Kidney capillary endothelial cell (primary cell): ENCODE measurements at regions not wholly inside any gene's neighbourhood (a gene's known extent, or its start where the extent isn't known, plus 50 kb on each side); places are given as distances from the start of the nearest gene placed in this dataset.
A peak's percentile ranks its signal among the peaks of the same experiment; 100 is the strongest.
"Not testable (repeated sequence)": the region's sequence is repeated elsewhere in the genome, so short reads cannot be mapped to it uniquely, and the experiment has no call there.

ENCODE experiments used
- DNase-seq: peaks from one replicate; pipeline ENCODE4 v3.0.0-alpha.2; 2018; ENCODE audit warnings: low spot score

GRCh38 chr5:2890011-2890410, 138.5 kb upstream of the IRX2 start:
- DNase-seq, result no peak

DNA sequence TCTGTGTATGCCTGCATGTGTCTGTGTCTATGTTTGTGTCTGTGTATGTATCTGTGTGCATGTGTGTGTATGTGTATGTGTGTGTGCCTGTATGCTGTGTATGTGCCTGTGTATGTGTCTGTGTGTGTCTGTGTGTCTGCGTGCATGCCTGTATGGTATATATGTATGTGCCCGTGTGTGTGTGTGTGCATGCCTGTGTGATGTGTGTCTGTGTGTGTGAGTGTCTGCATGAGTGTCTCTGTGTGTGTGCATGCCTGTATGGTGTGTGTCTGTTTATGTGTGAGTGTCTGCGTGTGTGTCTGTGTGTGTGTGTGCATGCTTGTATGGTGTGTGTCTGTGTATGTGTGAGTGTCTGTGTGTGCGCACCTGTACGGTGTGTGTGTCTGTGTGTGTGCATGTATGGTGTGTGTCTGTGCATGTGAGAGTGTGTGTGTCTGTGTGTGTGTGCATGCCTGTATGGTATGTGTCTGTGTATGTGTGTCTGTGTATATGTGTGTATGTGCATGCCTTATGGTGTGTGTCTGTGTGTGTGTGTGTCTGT, 137.1 kb upstream of the IRX2 start:
- DNase-seq, result no peak

DNA sequence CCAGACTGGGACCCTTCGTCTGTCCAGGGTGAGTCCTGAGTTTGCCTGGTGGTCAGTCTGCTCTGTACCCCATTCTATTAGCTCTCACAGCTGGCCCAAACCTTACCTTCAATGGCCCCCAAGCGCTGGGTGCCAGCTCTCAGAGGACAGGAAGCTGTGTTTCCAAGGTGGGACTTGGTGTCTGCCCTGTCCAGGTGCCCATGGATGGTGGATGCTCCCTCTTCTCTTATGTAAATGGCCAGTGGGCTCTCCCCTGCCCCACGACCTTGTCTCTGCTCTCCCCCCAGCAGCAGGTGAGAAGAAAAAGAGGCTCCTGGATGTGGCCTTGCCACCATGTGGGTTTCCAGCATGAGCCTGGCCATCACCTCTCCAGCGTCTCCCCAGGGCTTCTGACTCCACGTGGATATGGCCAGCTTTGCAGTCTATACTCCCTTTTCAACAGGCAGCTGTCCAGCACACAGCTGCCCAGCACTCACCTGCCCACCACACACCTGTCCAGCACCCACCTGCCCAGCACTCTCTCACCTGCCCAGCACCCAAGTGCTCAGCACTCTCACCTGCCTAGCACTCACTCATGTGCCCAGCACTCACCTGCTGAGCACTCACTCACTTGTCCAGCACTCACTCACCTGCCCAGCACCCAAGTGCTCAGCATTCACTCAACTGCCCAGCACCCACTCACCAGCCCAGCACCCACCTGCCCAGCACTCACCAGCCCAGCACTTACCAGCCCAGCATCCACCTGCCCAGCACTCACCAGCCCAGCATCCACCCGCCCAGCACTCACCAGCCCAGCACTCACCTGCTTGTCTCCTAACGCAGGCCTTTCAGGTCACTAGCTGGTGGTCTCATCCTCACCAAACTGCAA, 136.2 kb upstream of the IRX2 start:
- DNase-seq, result no peak

GRCh38 chr5:2886531-2886930, 135.1 kb upstream of the IRX2 start:
- no peak for DNase-seq

DNA sequence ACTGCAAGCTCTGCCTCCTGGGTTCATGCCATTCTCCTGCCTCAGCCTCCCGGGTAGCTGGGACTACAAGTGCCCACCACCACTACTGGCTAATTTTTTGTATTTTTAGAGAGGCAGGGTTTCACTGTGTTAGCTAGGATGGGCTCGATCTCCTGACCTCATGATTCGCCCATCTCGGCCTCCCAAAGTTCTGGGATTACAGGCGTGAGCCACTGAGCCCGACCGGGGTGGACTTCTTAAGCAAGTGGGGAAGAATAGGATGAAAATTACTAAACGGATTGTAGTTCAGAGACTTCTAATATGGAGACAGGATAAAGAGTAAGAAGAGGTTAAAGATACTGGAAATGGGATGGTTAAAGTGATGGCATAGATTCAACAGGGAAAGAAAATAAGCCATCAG, 132.3 kb upstream of the IRX2 start:
- DNase-seq, result no peak

- DNase-seq, result peak; percentile 1
Observed at GRCh38 chr5:2879701-2880100, 128.2 kb upstream of the IRX2 start.

DNA sequence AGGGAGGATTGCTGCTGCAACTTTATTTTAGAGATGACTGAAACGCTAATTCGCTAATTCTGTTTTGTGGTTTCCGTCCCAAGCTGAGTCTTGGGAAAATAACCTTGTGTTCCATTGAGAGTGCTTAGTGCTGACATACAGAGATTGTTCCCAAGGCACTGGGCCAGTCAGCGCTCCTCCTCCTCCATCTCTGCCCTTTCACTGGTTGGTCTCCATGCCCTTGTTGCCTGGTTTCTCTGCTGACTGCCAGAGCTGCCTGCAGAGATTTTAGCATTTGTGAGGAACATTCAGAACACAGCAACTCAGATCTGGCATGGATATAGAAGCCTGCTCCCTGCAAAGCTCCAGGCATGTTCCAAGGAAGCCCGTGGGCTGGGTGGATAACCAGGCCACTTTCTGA, 126.0 kb upstream of the IRX2 start:
- DNase-seq, result no peak

- DNase-seq, result no peak
Observed at GRCh38 chr5:2876183-2876582, 124.7 kb upstream of the IRX2 start.

DNA sequence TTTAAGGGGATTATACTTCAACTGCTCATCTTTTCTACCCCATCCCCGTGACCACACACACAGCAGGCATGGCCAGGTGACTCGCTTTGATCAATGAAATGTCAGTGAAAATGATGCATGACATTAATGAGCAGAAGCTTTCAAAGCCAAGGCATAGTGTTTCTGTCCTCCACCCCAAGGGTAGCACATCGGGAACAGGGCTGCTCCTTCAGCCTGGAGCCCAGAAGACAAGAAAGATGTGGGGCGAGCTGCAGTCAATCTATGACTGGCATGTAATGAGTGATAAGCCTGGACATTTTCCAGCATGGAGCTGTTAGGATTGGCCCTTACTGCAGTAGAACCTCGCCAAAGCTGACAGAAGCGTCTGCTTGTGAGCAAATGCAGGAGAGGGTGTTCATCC, 122.6 kb upstream of the IRX2 start:
- no peak for DNase-seq

DNA sequence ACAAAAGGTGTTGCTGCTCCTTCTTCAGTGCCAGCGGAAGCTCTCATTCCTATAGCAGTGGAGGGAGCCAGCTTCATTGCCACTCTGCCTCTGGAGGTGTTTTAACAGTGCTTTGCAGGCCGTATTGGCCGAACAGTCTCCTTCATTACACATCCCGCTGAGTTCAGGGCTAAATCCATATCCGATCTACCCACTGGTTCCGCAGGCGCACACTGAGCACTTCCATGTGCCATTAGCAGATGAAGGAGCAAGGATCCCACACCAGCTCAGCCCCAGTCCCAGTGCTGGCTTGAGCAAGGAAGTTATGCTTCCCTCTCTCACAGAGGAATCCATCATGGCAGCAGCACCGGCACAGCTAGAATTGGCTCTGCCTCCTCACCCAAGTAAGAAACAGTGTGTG, 121.2 kb upstream of the IRX2 start:
- no peak for DNase-seq

- no peak for DNase-seq
Observed at GRCh38 chr5:2871282-2871681, 119.8 kb upstream of the IRX2 start.

GRCh38 chr5:2869471-2869870, 118.0 kb upstream of the IRX2 start:
- no peak for DNase-seq

GRCh38 chr5:2867373-2867933, 116.0 kb upstream of the IRX2 start:
- no peak for DNase-seq

DNA sequence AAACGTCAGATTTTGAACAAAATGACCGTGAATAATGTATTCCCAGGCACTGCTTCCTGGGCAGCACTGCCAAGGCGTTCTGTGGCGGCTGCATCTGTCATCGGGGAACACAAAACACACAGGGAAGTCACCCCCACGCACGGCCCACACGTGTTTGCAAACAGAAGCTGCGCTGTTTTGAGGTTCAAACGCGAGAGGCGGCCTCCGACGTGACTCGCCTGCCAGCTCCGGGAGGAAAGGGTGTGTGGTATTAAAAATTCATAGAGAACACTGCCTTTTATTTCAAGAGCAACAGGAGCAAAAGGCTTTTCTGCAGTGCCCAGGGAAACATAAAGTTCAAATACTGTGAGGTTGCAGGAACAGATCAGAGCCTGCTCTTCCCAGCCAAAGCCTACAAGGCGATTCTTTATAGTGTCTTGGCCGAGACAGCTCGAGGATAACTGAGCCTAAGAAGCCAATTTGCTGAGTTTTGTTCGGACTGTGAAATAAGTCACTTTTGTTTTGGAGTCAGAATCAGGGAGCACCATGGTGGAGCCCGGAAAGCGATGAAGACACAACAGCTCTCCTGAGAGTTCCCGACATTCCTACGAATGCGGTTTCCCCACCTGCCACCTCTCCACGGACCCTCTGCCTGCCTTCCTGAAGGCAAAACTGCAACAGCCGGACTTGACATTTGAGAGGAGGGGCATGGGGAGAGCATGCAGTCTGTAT, 115.3 kb upstream of the IRX2 start:
- no peak for DNase-seq

- no peak for DNase-seq
Observed at GRCh38 chr5:2865856-2866255, 114.4 kb upstream of the IRX2 start.

- DNase-seq, result no peak
Observed at GRCh38 chr5:2864515-2865105, 113.1 kb upstream of the IRX2 start.

DNA sequence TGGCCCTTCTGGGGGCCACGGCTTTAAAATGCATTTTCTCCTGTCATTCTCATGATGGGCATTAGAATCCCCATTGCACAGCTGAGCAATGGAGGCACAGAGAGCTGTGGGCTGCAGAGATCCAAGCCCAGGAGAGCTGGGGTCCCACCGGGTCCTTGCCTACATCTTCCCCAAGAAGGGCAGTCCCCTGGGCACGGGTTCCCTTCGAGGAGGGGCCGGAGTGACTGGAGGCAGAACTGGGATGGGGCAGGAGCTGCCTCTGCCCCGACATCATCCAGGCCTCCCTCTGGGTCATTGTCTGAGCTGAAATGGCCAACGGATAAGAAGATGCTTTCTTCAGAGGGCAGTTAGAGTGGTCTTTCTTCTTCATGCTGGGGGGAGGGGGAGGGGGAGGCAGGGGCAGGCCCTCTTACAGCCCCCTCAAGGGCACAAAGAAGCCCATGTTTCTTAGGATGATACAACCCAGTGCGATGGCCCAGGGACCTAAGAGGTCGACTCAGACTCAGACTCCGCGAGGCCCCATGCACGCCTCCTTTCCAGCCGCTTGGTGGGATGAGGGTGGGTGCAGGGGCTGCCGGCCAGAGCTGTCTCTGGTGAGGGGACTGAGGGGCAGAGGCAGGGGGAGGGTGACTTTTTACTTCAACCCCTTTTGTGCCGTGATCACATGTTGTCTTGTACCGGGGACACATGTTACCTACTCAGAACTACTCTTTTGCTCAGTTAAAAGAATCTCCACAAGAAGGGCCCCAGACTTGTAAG, 112.4 kb upstream of the IRX2 start:
- DNase-seq, result no peak

DNA sequence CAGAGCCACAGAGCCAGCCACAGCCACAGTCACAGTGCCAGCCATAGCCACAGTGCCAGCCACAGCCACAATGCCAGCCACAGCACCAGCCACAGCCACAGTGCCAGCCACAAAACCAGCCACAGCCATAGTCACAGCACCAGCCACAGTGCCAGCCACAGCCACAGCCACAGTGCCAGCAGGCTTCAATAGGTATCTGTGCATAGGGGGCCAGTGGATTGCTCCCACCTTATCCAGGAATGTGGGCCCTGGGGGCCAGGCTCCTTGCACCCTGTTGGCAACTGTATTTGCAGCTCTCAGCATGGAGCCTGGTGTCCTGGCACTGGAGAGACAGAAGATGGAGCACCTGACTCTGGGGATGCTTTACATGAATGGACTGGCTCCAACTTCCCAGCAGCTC, 111.7 kb upstream of the IRX2 start:
- DNase-seq, result no peak

GRCh38 chr5:2862176-2862575, 110.7 kb upstream of the IRX2 start:
- DNase-seq, result not testable (repeated sequence)

DNA sequence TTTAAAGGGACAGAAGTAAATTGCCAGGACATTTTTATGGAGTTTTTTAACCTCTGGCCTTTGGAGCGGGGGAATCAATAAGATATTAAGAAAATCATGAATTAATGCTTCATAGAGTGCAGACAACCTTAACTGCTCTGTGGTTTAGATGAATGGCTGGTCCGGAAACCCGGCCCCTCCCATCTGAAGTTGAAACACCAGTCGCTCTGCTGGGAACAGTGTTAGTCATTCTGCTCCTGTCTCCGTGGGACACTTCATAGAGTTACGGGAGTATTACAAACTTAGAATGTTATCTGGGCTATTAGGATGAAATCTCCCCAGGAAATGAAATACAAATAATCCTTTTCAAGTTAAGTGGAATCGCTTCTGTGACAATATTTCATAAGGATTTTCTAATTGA, 110.1 kb upstream of the IRX2 start:
- no peak for DNase-seq

DNA sequence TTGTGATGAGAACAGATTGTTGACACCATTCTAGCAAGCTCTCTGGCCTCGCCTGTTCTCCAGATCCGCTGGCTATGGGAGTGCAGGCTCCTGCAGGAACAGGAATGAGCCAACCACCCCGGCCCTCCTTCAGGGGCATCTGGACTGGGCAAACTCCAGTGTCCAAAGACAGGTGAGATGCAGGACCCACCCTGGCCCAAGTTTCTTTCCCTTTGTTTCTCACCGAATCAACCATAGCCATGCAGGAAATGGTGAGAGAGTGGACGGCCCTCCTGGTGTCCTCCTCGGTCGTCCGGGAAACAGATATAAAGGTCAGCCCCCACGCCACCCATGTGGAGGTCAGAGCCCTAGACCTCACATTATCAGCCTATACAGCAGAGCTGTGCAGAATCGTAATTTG, 108.6 kb upstream of the IRX2 start:
- no peak for DNase-seq

DNA sequence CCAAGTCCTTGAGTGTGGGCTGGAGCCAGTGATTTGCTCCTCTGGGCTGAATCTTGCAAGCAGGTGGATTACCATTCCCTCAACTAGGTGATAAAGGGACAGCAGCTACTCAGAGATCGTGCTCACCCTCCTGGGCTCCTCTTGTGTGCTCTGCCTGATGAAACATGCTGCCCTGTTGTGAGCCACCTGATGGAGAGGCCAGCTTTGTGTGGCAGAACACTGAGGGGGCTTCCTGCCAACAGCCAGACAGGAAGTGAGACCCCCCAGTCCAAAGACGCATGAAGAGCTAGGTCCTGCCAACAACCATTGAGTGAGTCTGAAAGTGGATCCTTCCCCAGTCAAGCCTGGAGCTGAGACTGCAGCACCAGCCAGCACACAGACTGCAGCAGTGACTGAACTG, 106.4 kb upstream of the IRX2 start:
- DNase-seq, result no peak
